K562 (cell line): ENCODE measurements at regions not wholly inside any gene's neighbourhood (a gene's known extent, or its start where the extent isn't known, plus 50 kb on each side); places are given as distances from the start of the nearest gene placed in this dataset.

Experiments used
- TF ChIP-seq, protein P1 (sequence below): fragments of 450-650 bp; IDR thresholded peaks from 2 replicates; pipeline ENCODE4 v1.6.1; 2016; ENCODE audit warnings: mild to moderate bottlenecking, moderate library complexity

DNA sequence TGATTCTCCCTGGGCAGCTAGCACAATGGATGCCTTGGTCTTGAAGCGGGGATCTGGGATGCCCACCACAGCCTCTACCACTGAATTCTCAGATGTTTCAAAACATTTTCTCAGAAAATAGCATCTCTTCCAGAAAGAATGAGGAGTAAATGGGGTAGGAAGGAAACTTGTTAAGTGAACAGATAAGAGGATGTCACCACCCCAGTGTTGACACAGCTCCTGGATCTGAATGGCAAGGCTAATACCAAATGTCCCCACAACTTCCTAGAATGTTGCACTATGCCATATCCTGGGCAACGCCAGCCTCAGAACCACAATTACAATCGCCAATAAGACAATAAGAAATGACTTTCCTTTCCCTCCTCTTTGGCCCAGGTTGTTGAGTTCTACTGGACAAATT, 177.2 kb downstream of the BCL11A start (continued):
- TF ChIP-seq, protein P1, sequence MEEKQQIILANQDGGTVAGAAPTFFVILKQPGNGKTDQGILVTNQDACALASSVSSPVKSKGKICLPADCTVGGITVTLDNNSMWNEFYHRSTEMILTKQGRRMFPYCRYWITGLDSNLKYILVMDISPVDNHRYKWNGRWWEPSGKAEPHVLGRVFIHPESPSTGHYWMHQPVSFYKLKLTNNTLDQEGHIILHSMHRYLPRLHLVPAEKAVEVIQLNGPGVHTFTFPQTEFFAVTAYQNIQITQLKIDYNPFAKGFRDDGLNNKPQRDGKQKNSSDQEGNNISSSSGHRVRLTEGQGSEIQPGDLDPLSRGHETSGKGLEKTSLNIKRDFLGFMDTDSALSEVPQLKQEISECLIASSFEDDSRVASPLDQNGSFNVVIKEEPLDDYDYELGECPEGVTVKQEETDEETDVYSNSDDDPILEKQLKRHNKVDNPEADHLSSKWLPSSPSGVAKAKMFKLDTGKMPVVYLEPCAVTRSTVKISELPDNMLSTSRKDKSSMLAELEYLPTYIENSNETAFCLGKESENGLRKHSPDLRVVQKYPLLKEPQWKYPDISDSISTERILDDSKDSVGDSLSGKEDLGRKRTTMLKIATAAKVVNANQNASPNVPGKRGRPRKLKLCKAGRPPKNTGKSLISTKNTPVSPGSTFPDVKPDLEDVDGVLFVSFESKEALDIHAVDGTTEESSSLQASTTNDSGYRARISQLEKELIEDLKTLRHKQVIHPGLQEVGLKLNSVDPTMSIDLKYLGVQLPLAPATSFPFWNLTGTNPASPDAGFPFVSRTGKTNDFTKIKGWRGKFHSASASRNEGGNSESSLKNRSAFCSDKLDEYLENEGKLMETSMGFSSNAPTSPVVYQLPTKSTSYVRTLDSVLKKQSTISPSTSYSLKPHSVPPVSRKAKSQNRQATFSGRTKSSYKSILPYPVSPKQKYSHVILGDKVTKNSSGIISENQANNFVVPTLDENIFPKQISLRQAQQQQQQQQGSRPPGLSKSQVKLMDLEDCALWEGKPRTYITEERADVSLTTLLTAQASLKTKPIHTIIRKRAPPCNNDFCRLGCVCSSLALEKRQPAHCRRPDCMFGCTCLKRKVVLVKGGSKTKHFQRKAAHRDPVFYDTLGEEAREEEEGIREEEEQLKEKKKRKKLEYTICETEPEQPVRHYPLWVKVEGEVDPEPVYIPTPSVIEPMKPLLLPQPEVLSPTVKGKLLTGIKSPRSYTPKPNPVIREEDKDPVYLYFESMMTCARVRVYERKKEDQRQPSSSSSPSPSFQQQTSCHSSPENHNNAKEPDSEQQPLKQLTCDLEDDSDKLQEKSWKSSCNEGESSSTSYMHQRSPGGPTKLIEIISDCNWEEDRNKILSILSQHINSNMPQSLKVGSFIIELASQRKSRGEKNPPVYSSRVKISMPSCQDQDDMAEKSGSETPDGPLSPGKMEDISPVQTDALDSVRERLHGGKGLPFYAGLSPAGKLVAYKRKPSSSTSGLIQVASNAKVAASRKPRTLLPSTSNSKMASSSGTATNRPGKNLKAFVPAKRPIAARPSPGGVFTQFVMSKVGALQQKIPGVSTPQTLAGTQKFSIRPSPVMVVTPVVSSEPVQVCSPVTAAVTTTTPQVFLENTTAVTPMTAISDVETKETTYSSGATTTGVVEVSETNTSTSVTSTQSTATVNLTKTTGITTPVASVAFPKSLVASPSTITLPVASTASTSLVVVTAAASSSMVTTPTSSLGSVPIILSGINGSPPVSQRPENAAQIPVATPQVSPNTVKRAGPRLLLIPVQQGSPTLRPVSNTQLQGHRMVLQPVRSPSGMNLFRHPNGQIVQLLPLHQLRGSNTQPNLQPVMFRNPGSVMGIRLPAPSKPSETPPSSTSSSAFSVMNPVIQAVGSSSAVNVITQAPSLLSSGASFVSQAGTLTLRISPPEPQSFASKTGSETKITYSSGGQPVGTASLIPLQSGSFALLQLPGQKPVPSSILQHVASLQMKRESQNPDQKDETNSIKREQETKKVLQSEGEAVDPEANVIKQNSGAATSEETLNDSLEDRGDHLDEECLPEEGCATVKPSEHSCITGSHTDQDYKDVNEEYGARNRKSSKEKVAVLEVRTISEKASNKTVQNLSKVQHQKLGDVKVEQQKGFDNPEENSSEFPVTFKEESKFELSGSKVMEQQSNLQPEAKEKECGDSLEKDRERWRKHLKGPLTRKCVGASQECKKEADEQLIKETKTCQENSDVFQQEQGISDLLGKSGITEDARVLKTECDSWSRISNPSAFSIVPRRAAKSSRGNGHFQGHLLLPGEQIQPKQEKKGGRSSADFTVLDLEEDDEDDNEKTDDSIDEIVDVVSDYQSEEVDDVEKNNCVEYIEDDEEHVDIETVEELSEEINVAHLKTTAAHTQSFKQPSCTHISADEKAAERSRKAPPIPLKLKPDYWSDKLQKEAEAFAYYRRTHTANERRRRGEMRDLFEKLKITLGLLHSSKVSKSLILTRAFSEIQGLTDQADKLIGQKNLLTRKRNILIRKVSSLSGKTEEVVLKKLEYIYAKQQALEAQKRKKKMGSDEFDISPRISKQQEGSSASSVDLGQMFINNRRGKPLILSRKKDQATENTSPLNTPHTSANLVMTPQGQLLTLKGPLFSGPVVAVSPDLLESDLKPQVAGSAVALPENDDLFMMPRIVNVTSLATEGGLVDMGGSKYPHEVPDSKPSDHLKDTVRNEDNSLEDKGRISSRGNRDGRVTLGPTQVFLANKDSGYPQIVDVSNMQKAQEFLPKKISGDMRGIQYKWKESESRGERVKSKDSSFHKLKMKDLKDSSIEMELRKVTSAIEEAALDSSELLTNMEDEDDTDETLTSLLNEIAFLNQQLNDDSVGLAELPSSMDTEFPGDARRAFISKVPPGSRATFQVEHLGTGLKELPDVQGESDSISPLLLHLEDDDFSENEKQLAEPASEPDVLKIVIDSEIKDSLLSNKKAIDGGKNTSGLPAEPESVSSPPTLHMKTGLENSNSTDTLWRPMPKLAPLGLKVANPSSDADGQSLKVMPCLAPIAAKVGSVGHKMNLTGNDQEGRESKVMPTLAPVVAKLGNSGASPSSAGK = no peak
